HEK293 (cell line): ENCODE measurements at regions not wholly inside any gene's neighbourhood (a gene's known extent, or its start where the extent isn't known, plus 50 kb on each side); places are given as distances from the start of the nearest gene placed in this dataset.

Experiments
- CTCF ChIA-PET: fragments of 350-600 bp; formaldehyde crosslinking; extraction: SDS; loops from one replicate; lab custom pipeline; 2021; ENCODE audit warnings: antibody characterized with exemption; lab: Yijun Ruan, JAX
- POLR2A ChIA-PET: fragments of 300-600 bp; formaldehyde crosslinking; extraction: SDS; loops from one replicate; lab custom pipeline; 2020; ENCODE audit warnings: antibody characterized with exemption, inconsistent platforms; lab: Yijun Ruan, JAX
- H3K27ac ChIP-seq: fragments of 200-500 bp; sonication (Bioruptor generic); 2 replicates; pipeline ENCODE4 v1.5.1; 2014; ENCODE audit warnings: low read depth, low read length, control low read depth, inconsistent platforms; ENCODE audit errors: extremely low read depth
- H3K36me3 ChIP-seq, 2 experiments: fragments of 200-500 bp in 1 of 2; sonication (Bioruptor generic) in 1 of 2; 1 replicate in 1 of 2; 2 replicates in 1 of 2; pipeline ENCODE4 v1.5.1; 2014 to 2017; ENCODE audit warnings: inconsistent platforms in 2 of 2, low read length in 2 of 2; ENCODE audit not compliant: control insufficient read depth in 2 of 2, insufficient read depth in 1 of 2
- H3K4me1 ChIP-seq: fragments of 200-500 bp; sonication (Bioruptor generic); 2 replicates; pipeline ENCODE4 v1.5.1; 2014; ENCODE audit warnings: mild to moderate bottlenecking, low read length, inconsistent platforms; ENCODE audit not compliant: control insufficient read depth, insufficient read depth
- H3K4me3 ChIP-seq: 2 replicates; pipeline ENCODE4 v1.5.1; 2011; ENCODE audit warnings: low read depth, mild to moderate bottlenecking, control low read depth, low read length, moderate library complexity
- H3K9me3 ChIP-seq: fragments of 200-500 bp; sonication (Bioruptor generic); 2 replicates; pipeline ENCODE4 v1.5.1; 2014; ENCODE audit warnings: low read depth, low read length, inconsistent platforms; ENCODE audit not compliant: control insufficient read depth, insufficient read depth
- OSR2 ChIP-seq: fragments of 450-650 bp; formaldehyde crosslinking; IDR thresholded peaks from 2 replicates; pipeline ENCODE4 v1.5.1; 2016; ENCODE audit warnings: missing biosample characterization, missing genetic modification characterization
- SETDB1 ChIP-seq: IDR thresholded peaks from one replicate; pipeline ENCODE4 v1.6.1; 2017; ENCODE audit warnings: mild to moderate bottlenecking, low read length, moderate library complexity, mixed read lengths; ENCODE audit not compliant: insufficient read length
- ZNF174 ChIP-seq: fragments of 450-650 bp; formaldehyde crosslinking; IDR thresholded peaks from 2 replicates; pipeline ENCODE4 v1.5.0; 2017; ENCODE audit warnings: missing biosample characterization, mild to moderate bottlenecking, missing genetic modification characterization
- ZNF175 ChIP-seq: fragments of 450-650 bp; formaldehyde crosslinking; IDR thresholded peaks from 2 replicates; pipeline ENCODE4 v1.5.1; 2016; ENCODE audit warnings: missing biosample characterization, missing genetic modification characterization
- ZNF19 ChIP-seq: fragments of 450-650 bp; formaldehyde crosslinking; IDR thresholded peaks from 2 replicates; pipeline ENCODE4; 2016; ENCODE audit warnings: missing biosample characterization, missing genetic modification characterization, low read depth
- ZNF391 ChIP-seq: fragments of 450-650 bp; formaldehyde crosslinking; IDR thresholded peaks from 2 replicates; pipeline ENCODE4 v1.5.1; 2016; ENCODE audit warnings: low read depth, missing biosample characterization, missing genetic modification characterization, borderline replicate concordance
- ZNF433 ChIP-seq: fragments of 450-650 bp; formaldehyde crosslinking; IDR thresholded peaks from 2 replicates; pipeline ENCODE4 v1.5.1; 2016; ENCODE audit warnings: missing biosample characterization, missing genetic modification characterization, low read depth
- ZNF48 ChIP-seq: fragments of 450-650 bp; formaldehyde crosslinking; IDR thresholded peaks from 2 replicates; pipeline ENCODE4 v1.5.1; 2016; ENCODE audit warnings: missing biosample characterization, missing genetic modification characterization
- ZNF658 ChIP-seq: fragments of 450-650 bp; formaldehyde crosslinking; IDR thresholded peaks from 2 replicates; pipeline ENCODE4; 2016; ENCODE audit warnings: missing biosample characterization, missing genetic modification characterization
- TF ChIP-seq, protein P1 (sequence below): fragments of 450-650 bp; formaldehyde crosslinking; IDR thresholded peaks from 2 replicates; pipeline ENCODE4 v1.5.1; 2016; ENCODE audit warnings: missing biosample characterization, missing genetic modification characterization
- TF ChIP-seq, protein P2 (sequence below): fragments of 450-650 bp; formaldehyde crosslinking; IDR thresholded peaks from 2 replicates; pipeline ENCODE4 v1.5.1; 2016; ENCODE audit warnings: missing biosample characterization, missing genetic modification characterization
- TF ChIP-seq, protein P3 (sequence below): fragments of 450-650 bp; formaldehyde crosslinking; IDR thresholded peaks from 2 replicates; pipeline ENCODE4 v1.5.1; 2016; ENCODE audit warnings: missing biosample characterization, missing genetic modification characterization
- TF ChIP-seq, protein P4 (sequence below): fragments of 450-650 bp; formaldehyde crosslinking; IDR thresholded peaks from 2 replicates; pipeline ENCODE4 v1.5.1; 2017; ENCODE audit warnings: missing biosample characterization, mild to moderate bottlenecking, missing genetic modification characterization, moderate library complexity
- TF ChIP-seq, protein P5 (sequence below): fragments of 450-650 bp; formaldehyde crosslinking; IDR thresholded peaks from 2 replicates; pipeline ENCODE4 v1.5.1; 2016; ENCODE audit warnings: missing biosample characterization, missing genetic modification characterization, low read depth

DNA sequence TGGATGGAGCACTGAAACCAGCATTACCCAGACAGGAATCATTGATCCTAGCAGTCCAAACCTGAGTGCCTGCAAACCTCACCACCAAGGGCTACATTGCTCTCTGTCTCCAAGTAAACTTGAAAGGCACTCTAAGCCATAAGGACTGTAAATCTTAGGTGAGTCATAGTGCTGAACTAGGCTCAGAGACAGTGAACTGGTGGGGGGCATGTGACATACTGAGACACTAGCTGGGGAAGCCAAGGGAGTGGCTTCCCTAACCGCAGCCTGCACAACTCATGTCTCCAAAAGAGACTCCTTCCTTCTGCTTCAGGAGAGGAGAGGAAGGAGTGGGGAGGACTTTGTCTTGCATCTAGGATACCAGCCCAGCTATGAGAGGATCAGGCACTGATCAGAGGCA is 235.5 kb upstream of the ACTRT1 start:
- CTCF ChIA-PET, result no interaction called here
- no peak for TF ChIP-seq SETDB1
- no peak for TF ChIP-seq ZNF433 (tag by site-specific recombination)
- no peak for TF ChIP-seq ZNF175 (tag by site-specific recombination)
- TF ChIP-seq, protein P1, sequence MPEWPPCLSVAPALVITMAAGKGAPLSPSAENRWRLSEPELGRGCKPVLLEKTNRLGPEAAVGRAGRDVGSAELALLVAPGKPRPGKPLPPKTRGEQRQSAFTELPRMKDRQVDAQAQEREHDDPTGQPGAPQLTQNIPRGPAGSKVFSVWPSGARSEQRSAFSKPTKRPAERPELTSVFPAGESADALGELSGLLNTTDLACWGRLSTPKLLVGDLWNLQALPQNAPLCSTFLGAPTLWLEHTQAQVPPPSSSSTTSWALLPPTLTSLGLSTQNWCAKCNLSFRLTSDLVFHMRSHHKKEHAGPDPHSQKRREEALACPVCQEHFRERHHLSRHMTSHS (tag by site-specific recombination), result no peak
- Histone ChIP-seq H3K4me1 (no peaks in the 10 kb centered on the region), H3K27ac (no peak overlapping the region), H3K36me3 (no peaks in the 10 kb centered on the region), H3K4me3 (no peak overlapping the region), H3K9me3 (no peaks in the 10 kb centered on the region; the same call in 1 of the 2 replicates)
- POLR2A ChIA-PET, result no interaction called here

DNA sequence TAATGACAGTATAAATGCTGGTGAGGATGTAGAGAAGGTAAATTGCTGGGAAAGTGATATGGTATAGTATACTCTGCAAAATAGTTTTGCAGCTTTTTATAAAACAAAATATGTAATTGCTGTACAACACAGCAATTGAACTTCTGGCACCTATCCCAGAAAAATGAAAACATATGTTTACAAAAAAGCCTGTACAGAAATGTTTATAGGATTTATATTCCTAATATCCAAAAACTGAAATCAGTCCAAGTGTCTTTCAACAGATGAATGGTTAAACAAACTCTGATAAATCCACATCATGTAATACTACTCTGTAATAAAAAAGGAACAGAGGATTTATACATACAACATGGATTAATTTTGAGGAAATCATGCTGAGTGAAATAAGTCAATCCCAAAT is 198.4 kb upstream of the ACTRT1 start:
- ChIA-PET POLR2A (no interaction called here), CTCF (no interaction called here)
- Histone ChIP-seq H3K36me3 (no peaks in the 10 kb centered on the region; a peak in 1 of 3 replicates), H3K4me1 (no peaks in the 10 kb centered on the region), H3K9me3 (no peaks in the 10 kb centered on the region), H3K4me3 (no peak overlapping the region), H3K27ac (no peak overlapping the region)
- TF ChIP-seq ZNF19 (tag by site-specific recombination) (no peak), ZNF174 (tag by site-specific recombination) (no peak), ZNF391 (tag by site-specific recombination) (no peak), ZNF658 (no peak), ZNF48 (tag by site-specific recombination) (no peak)
- TF ChIP-seq, protein P2, sequence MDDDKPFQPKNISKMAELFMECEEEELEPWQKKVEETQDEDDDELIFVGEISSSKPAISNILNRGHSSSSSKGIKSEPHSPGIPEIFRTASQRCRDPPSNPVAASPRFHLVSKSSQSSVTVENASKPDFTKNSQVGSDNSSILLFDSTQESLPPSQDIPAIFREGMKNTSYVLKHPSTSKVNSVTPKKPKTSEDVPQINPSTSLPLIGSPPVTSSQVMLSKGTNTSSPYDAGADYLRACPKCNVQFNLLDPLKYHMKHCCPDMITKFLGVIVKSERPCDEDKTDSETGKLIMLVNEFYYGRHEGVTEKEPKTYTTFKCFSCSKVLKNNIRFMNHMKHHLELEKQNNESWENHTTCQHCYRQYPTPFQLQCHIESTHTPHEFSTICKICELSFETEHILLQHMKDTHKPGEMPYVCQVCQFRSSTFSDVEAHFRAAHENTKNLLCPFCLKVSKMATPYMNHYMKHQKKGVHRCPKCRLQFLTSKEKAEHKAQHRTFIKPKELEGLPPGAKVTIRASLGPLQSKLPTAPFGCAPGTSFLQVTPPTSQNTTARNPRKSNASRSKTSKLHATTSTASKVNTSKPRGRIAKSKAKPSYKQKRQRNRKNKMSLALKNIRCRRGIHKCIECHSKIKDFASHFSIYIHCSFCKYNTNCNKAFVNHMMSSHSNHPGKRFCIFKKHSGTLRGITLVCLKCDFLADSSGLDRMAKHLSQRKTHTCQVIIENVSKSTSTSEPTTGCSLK (tag by site-specific recombination), result no peak
- TF ChIP-seq, protein P3, sequence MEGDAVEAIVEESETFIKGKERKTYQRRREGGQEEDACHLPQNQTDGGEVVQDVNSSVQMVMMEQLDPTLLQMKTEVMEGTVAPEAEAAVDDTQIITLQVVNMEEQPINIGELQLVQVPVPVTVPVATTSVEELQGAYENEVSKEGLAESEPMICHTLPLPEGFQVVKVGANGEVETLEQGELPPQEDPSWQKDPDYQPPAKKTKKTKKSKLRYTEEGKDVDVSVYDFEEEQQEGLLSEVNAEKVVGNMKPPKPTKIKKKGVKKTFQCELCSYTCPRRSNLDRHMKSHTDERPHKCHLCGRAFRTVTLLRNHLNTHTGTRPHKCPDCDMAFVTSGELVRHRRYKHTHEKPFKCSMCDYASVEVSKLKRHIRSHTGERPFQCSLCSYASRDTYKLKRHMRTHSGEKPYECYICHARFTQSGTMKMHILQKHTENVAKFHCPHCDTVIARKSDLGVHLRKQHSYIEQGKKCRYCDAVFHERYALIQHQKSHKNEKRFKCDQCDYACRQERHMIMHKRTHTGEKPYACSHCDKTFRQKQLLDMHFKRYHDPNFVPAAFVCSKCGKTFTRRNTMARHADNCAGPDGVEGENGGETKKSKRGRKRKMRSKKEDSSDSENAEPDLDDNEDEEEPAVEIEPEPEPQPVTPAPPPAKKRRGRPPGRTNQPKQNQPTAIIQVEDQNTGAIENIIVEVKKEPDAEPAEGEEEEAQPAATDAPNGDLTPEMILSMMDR (tag by site-specific recombination), result no peak
- TF ChIP-seq, protein P4, sequence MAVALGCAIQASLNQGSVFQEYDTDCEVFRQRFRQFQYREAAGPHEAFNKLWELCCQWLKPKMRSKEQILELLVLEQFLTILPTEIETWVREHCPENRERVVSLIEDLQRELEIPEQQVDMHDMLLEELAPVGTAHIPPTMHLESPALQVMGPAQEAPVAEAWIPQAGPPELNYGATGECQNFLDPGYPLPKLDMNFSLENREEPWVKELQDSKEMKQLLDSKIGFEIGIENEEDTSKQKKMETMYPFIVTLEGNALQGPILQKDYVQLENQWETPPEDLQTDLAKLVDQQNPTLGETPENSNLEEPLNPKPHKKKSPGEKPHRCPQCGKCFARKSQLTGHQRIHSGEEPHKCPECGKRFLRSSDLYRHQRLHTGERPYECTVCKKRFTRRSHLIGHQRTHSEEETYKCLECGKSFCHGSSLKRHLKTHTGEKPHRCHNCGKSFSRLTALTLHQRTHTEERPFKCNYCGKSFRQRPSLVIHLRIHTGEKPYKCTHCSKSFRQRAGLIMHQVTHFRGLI (tag by site-specific recombination), result no peak

DNA sequence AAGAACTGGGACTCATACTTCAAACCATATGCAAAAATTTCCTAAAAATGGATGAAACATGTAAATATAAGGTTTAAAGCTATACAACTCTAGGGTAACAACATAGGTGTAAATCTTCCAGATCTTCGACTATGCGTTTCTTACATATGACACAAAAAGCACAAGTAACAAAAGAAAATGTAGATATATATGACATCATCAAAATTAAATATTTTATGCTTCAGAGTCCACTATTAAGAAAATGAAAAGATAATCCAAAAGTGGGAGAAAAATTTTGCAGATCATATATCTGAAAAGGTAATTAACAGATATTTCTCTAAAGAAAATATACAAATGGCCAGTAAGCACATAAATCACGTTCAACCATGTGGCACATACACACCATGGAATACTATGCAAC is 164.2 kb upstream of the ACTRT1 start:
- POLR2A ChIA-PET, result no interaction called here
- no peaks in the 10 kb centered on the region for H3K4me1 ChIP-seq
- H3K36me3 ChIP-seq, result no peaks in the 10 kb centered on the region
- CTCF ChIA-PET, result no interaction called here
- TF ChIP-seq, protein P5, sequence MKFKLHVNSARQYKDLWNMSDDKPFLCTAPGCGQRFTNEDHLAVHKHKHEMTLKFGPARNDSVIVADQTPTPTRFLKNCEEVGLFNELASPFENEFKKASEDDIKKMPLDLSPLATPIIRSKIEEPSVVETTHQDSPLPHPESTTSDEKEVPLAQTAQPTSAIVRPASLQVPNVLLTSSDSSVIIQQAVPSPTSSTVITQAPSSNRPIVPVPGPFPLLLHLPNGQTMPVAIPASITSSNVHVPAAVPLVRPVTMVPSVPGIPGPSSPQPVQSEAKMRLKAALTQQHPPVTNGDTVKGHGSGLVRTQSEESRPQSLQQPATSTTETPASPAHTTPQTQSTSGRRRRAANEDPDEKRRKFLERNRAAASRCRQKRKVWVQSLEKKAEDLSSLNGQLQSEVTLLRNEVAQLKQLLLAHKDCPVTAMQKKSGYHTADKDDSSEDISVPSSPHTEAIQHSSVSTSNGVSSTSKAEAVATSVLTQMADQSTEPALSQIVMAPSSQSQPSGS (tag by site-specific recombination), result peak; percentile 66
- TF ChIP-seq OSR2 (tag by site-specific recombination), result no peak
- H3K9me3 ChIP-seq, result peaks cover 4% of the 10 kb centered on the region
- no peak overlapping the region for H3K4me3 ChIP-seq
- no peak overlapping the region for H3K27ac ChIP-seq
